CD4-positive, alpha-beta T cell treated with Interleukin-6 for 4 hours (primary cell): ENCODE measurements at regions not wholly inside any gene's neighbourhood (a gene's known extent, or its start where the extent isn't known, plus 50 kb on each side); places are given as distances from the start of the nearest gene placed in this dataset.

ENCODE experiments used
- DNase-seq: peaks from one replicate; pipeline ENCODE4 v3.0.0-alpha.2; 2020; ENCODE audit warnings: mixed read lengths

GRCh38 chr13:85031771-85032170 is 767.4 kb downstream of the SLITRK6 start:
- DNase-seq, result no peak

- no peak for DNase-seq
Observed at GRCh38 chr13:85028035-85028434, 771.2 kb downstream of the SLITRK6 start.

GRCh38 chr13:85019121-85019520 is 780.1 kb downstream of the SLITRK6 start:
- no peak for DNase-seq

- DNase-seq, result no peak
Observed at GRCh38 chr13:85013006-85013405, 786.2 kb downstream of the SLITRK6 start.

GRCh38 chr13:85009447-85009846 is 789.8 kb downstream of the SLITRK6 start:
- no peak for DNase-seq

- no peak for DNase-seq
Observed at GRCh38 chr13:84999252-84999651, 800.0 kb downstream of the SLITRK6 start.

- no peak for DNase-seq
Observed at GRCh38 chr13:84998681-84999080, 800.5 kb downstream of the SLITRK6 start.

- no peak for DNase-seq
Observed at GRCh38 chr13:84997858-84998257, 801.4 kb downstream of the SLITRK6 start.

GRCh38 chr13:84994582-84994981 is 804.6 kb downstream of the SLITRK6 start:
- no peak for DNase-seq

GRCh38 chr13:84985860-84986259 is 813.4 kb downstream of the SLITRK6 start:
- DNase-seq, result no peak

- DNase-seq, result no peak
Observed at GRCh38 chr13:84983321-84983720, 815.9 kb downstream of the SLITRK6 start.

- DNase-seq, result no peak
Observed at GRCh38 chr13:84980571-84980970, 818.6 kb downstream of the SLITRK6 start.

- DNase-seq, result no peak
Observed at GRCh38 chr13:84978851-84979250, 820.4 kb downstream of the SLITRK6 start.

- no peak for DNase-seq
Observed at GRCh38 chr13:84973661-84974060, 825.6 kb downstream of the SLITRK6 start.

- DNase-seq, result no peak
Observed at GRCh38 chr13:84972907-84973306, 826.3 kb downstream of the SLITRK6 start.

GRCh38 chr13:84962849-84963248 is 836.4 kb downstream of the SLITRK6 start:
- no peak for DNase-seq

GRCh38 chr13:84962141-84962750 is 837.0 kb downstream of the SLITRK6 start:
- no peak for DNase-seq

- DNase-seq, result no peak
Observed at GRCh38 chr13:84961023-84961422, 838.2 kb downstream of the SLITRK6 start.

GRCh38 chr13:84959818-84960217 is 839.4 kb downstream of the SLITRK6 start:
- no peak for DNase-seq

- no peak for DNase-seq
Observed at GRCh38 chr13:84954636-84955035, 844.6 kb downstream of the SLITRK6 start.

GRCh38 chr13:84951128-84951527 is 848.1 kb downstream of the SLITRK6 start:
- no peak for DNase-seq

- DNase-seq, result no peak
Observed at GRCh38 chr13:84946192-84946591, 853.0 kb downstream of the SLITRK6 start.

- DNase-seq, result no peak
Observed at GRCh38 chr13:84940798-84941197, 858.4 kb downstream of the SLITRK6 start.

GRCh38 chr13:84940167-84940566 is 859.1 kb downstream of the SLITRK6 start:
- DNase-seq, result no peak

- DNase-seq, result no peak
Observed at GRCh38 chr13:84934911-84935310, 864.3 kb downstream of the SLITRK6 start.

GRCh38 chr13:84933797-84934196 is 865.4 kb downstream of the SLITRK6 start:
- DNase-seq, result no peak
